HG02642 (cell line): ENCODE measurements at regions not wholly inside any gene's neighbourhood (a gene's known extent, or its start where the extent isn't known, plus 50 kb on each side); places are given as distances from the start of the nearest gene placed in this dataset.

ENCODE experiments used
- ATAC-seq: cut with Tn5 transposase; IDR thresholded peaks from one replicate; pipeline ENCODE4 v1.9.1; 2021; ENCODE audit warnings: mild to moderate bottlenecking; ENCODE audit not compliant: unreplicated experiment, poor library complexity

DNA sequence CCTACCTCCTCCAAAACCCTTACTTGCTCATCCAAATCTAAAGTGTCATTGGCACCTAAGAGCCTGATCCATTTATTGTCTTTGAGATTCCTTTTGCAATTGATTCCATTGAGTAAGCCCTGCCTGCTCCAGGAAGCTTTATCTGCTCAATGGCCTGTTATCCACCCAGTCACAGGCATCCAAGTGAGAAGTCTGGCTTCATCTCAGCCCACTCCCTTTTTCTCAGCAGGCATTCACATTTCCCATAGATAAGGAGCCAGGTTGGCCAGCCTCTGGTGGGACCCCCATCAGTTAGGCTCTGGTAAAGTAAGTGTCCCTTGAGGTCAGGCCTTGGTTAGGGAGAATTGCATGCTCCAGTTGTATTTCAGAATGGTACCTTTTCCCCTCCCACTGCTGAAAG, 396.2 kb upstream of the ST6GAL2 start:
- ATAC-seq, result no peak

GRCh38 chr2:107285621-107286299, 399.8 kb upstream of the ST6GAL2 start:
- ATAC-seq, result no peak

DNA sequence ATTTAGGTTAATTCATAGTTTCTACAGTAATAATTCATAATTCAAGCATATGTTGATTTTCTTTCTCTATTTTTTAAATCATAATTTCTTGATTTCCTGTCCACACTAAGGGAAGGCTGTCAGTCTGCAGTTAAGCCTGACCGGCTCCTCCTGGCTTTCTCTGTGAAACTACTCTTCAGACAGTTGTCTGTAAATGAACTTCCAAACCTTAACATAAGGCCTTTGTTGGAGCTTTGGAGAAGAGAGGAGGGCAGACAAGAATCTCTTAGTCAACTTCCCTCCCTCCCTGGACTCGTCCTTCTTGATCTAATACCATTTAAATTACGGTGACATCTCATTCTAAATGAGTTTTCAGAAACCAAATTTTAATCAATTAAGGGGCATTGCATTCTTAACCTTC, 404.1 kb upstream of the ST6GAL2 start:
- no peak for ATAC-seq

DNA sequence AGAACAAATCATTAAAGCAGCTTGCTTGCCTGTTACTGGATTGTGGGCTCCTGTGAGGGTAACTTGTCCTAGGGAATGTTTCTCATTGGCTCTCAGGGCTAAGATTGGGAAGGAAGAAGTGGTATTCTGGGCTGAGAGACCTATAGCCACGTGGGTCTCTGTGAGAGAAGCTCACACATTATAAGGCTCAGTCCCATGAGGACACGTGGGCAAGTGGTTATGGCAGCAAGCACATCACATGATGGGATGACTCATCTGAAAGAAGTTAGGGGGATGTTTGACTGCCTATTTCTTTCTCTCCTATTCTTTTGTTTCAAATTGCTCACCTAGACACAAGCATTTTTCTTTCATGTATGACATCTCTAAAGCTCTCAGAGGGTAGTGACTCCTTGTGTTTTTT, 418.0 kb upstream of the ST6GAL2 start:
- ATAC-seq, result no peak

GRCh38 chr2:107305966-107306365, 420.0 kb upstream of the ST6GAL2 start:
- ATAC-seq, result no peak

DNA sequence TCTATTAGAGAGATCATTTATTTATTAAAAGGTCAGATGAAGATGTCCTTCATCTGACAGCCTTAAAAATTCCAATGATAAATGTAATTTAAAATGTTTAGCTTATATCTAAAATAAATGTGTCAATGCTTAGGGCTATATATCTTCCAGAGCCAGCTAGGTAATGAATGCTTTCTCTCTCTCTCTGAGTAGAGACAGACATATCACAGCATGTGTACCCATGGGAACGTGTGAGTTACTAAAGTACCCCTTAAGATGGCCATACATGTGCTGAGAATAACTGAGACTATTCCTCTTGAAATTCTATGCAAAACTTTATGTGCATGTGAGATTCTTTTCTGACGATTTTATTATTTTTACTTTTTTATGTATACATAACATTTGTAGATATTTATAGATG, 420.9 kb upstream of the ST6GAL2 start:
- ATAC-seq, result no peak

DNA sequence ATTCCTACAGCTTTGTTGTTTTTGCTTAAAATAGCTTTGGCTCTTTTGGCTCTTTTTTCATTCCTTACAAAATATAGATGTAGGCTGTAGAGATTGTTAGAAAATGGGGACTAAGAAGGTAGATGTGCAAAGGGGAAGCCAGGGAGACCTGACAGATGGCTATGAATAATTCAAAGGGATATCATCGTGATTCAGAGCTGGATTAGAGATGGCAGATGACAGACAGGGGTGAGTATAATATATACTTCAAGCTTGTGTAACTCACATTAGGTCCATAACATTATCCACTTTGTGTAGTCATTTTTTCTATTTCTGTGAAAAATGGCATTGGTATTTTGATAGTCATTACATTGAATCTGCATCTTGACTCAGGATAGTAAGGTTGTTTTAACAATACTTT, 422.9 kb upstream of the ST6GAL2 start:
- ATAC-seq, result no peak

- no peak for ATAC-seq
Measured at GRCh38 chr2:107312240-107312639, 426.3 kb upstream of the ST6GAL2 start.

DNA sequence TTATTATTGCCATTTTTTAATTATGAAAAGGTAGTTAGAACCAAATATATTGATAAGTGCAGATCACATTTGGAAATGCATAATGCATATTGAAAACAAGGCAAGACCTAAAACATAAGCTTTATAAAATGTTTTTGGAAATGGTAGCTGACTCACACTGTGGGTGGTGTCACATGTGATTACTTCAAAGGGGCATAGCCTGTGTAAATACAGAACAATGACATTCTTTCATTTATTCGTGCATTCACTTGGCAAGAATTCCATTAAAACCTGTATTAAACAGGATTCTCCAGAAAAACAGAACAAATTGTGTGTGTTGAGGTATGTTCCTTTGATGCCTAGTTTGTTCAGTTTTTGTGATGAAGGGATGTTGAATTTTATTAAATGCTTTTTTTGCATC, 427.3 kb upstream of the ST6GAL2 start:
- ATAC-seq, result no peak

- ATAC-seq, result no peak
Measured at GRCh38 chr2:107320881-107321280, 434.9 kb upstream of the ST6GAL2 start.

DNA sequence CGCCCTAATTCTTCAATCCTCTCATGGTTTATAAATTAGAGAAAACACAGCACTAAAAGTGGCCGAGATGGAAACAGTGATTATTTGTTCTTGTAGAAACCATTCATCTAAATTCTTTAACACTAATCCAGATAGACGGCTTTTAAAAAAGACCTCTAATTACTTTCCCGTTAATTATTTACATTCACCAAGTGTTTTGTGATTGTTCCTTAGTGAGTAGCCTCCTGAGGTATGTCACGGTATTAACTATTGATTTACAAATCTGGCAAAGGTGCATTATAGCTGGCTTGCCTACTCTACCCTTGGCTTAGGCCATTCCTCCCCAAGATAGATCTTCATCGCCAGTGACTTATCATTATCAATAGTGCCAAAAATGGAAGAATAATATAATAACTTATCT, 436.4 kb upstream of the ST6GAL2 start:
- no peak for ATAC-seq

DNA sequence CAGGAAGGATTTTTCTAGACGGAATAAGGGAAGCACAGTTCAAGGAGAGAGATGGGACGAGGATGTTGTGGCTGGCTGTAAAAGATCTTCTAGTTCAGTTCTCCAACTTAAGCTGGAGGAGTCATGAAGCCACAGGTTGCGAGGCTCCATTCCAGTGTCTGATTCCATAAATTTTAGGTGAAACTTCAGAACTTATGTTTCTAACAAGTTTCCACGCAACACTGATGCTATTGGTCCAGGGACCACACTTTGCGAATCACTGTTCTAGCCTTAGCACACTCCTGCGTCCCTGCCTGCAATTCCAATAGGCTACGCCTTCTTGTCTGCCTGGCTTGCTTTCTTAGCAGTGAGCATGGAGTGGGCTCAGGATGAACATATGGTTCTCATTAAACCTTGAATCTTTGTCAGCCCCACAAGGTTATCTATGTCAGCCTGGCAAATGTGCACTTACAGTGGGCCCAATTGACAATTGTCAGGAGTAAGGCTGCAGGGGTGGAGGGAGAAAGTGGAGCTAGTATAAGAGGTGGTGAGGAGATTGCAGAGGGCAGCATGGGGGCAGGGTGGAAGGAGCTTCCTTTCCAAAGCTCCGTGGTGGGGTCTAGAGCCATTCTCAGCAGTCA, 438.1 kb upstream of the ST6GAL2 start:
- no peak for ATAC-seq

DNA sequence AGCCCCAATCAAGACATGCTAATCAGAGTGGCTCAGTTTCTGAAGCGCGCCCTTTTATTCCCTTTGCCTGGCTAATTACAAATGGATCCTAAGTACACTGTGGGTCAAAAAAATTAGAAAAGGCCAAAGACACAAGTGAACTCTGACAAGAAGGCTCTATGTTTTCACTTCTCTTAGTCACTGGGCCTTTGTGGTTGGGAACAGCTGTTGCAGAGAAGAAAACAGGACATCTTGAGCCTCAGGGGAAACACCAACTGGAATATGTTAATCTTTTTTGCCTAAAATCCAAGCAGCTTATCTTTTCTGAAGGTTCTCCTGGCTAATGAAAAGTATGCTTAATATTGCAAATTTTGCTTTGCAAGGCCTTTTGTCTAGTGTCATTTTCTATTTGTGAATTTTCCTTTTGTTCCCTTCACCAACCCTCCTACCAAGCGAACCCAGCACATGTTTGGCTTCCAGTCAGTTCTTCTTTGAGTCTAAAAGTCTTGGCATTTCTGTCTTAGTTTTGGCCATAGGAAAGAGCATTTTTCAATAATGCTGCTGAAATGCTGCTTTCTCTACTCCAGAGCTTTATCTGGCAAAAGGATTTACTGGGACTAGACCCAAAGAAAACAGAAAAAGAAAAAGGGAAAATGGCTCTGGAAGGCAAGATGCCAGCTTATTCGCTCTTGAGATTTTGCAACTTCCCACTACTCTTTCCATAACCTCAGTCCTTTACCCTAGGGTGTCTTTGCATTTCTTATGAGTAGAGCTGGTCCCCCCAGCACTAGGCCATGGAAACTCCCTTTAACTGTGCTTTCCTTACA, 440.2 kb upstream of the ST6GAL2 start:
- no peak for ATAC-seq

DNA sequence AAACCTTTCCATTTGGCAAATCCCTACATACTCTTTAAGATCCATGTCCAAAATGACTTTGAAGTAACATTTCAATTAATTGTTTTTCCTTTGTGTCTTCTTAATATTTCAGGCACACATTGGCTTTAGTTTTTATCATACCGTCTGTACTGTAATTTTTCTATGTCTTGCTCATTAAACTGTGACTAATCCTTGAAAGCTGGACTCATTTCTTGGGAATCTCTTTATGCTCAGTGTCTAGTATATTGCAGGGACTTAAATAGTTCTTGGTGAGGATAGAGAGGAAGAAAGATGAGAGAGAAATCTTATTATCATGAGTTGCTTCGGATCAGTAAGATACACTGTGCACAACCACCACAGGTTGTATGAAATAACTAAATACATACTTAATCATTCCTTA, 448.3 kb upstream of the ST6GAL2 start:
- no peak for ATAC-seq

- ATAC-seq, result no peak
Measured at GRCh38 chr2:107336526-107336925, 450.6 kb upstream of the ST6GAL2 start.

- ATAC-seq, result no peak
Measured at GRCh38 chr2:107337209-107337898, 451.4 kb upstream of the ST6GAL2 start.

GRCh38 chr2:107338059-107338458, 452.1 kb upstream of the ST6GAL2 start:
- ATAC-seq, result no peak

DNA sequence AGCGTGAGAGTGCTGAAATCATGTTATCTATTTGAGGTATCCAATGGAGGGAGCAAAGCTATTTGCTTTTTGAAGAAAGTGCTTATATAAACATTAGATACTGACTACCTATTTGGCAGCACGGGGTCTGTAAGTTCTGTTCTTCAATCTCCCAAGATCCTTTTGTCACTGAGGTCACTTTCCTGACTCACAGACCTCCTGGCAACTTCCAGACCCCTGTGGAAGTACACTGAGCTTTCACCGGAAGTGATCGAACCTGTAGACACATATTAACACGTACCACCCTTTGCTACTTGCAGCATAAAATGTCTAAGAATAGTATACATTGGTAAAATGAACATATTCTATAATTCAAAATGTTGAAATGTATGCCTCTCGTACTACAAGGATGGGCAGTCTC, 452.6 kb upstream of the ST6GAL2 start:
- no peak for ATAC-seq

DNA sequence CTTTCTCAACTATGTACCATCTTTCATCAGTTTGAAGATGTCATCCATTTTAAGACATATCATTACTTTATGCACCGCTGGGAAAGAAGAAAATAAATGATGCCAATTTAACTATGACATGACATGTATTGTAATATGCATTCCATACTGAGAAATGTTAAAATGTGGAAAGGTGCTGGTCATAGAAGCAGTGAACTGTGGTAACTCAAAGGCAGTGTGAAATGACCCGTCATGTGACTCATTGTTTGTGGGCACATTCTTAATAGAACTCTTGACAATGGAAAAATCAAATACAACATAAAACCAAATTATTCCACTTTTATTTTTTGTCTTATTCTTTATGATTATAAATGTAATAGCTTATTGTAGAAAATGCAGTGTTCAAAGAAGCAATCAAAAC, 455.0 kb upstream of the ST6GAL2 start:
- ATAC-seq, result no peak

DNA sequence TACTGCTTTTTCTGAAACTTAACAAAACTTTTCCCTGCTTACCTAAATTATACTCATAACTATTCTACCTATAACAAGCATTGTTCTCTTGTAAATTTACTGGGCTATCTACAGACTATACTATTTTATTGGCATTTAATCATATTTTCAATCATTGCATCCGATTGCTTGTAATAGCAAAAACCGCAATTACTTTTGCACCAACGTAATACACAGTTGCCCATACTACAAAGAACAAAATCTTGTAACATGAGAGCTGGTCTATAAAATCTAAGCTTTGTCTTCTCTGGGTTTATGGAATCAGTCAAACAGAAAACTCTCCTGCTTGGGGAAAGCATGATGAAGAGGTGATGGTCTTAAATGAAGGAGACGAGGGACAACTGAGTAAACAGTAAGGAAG, 463.4 kb upstream of the ST6GAL2 start:
- no peak for ATAC-seq

DNA sequence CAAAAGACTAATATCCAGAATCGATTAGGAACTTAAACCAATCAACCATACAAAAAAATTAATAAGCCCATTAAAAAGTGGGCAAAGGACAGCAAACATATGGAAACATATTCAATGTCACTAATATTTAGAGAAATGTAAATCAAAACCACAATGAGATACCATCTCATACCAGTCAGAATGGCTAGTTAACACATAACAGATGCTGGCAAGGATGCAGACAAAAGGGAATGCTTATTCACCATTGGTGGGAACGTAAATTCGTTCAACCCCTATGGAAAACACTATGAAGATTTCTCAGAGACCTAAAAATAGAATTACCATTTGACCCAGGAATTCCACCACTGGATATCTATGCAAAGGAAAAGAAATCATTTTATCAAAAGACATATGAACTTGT, 468.2 kb upstream of the ST6GAL2 start:
- no peak for ATAC-seq
